ENCODE measurements at regions not wholly inside any gene's neighbourhood (a gene's known extent, or its start where the extent isn't known, plus 50 kb on each side); places are given as distances from the start of the nearest gene placed in this dataset.

- no peak overlapping the region for H3K27ac ChIP-seq
- no peak overlapping the region for H3K4me3 ChIP-seq
- intact Hi-C loops (cut with DNase I; ENCODE audit: low total_unique reads) = no loop called here
- no peak for TF ChIP-seq CTCF (IDR thresholded peaks at IDR 0.05)
- TF ChIP-seq POLR2A (IDR thresholded peaks at IDR 0.05) = no peak
- no peak for DNase-seq
- no peaks in the 10 kb centered on the region for H3K36me3 ChIP-seq (ENCODE audit: low read depth, missing control alignments)
- peaks cover 17% of the 10 kb centered on the region for H3K4me1 ChIP-seq
- no peaks in the 10 kb centered on the region for H3K9me3 ChIP-seq
- H3K27me3 ChIP-seq = no peaks in the 10 kb centered on the region
- 72% methylated on average over 2 of the region's 2 CpGs for WGBS, 2 donors
Measured at GRCh38 chr14:89485264-89485663, 68.2 kb upstream of the FOXN3 start.

GRCh38 chr14:89484051-89484844 lies 67.2 kb upstream of the FOXN3 start:
- intact Hi-C loops (cut with DNase I; ENCODE audit: low total_unique reads) = no loop called here
- 93% methylated on average over 9 of the region's 9 CpGs for WGBS, 2 donors
- peaks cover 7% of the 10 kb centered on the region for H3K4me1 ChIP-seq
- no peak overlapping the region for H3K4me3 ChIP-seq
- TF ChIP-seq CTCF (IDR thresholded peaks at IDR 0.05) (no peak), POLR2A (IDR thresholded peaks at IDR 0.05) (no peak)
- no peak for DNase-seq
- H3K27me3 ChIP-seq = no peaks in the 10 kb centered on the region
- no peaks in the 10 kb centered on the region for H3K9me3 ChIP-seq
- no peak overlapping the region for H3K27ac ChIP-seq
- H3K36me3 ChIP-seq (ENCODE audit: low read depth, missing control alignments) = no peaks in the 10 kb centered on the region

GRCh38 chr14:89481196-89481595 lies 64.2 kb upstream of the FOXN3 start:
- 75 to 80% methylated on average over 11 of the region's 11 CpGs for WGBS, 2 donors
- peaks cover 13% of the 10 kb centered on the region for H3K4me1 ChIP-seq
- H3K27me3 ChIP-seq = no peaks in the 10 kb centered on the region
- TF ChIP-seq POLR2A (IDR thresholded peaks at IDR 0.05) = no peak
- no peak for TF ChIP-seq CTCF (IDR thresholded peaks at IDR 0.05)
- intact Hi-C loops (cut with DNase I; ENCODE audit: low total_unique reads) = no loop called here
- DNase-seq = no peak
- H3K4me3 ChIP-seq = no peak overlapping the region
- no peaks in the 10 kb centered on the region for H3K36me3 ChIP-seq (ENCODE audit: low read depth, missing control alignments)
- H3K9me3 ChIP-seq = no peaks in the 10 kb centered on the region
- no peak overlapping the region for H3K27ac ChIP-seq

- no peak overlapping the region for H3K27ac ChIP-seq
- intact Hi-C loops (cut with DNase I; ENCODE audit: low total_unique reads) = no loop called here
- H3K36me3 ChIP-seq (ENCODE audit: low read depth, missing control alignments) = no peaks in the 10 kb centered on the region
- WGBS, 2 donors = 88 to 92% methylated on average over 6 of the region's 6 CpGs
- H3K4me1 ChIP-seq = peaks cover 13% of the 10 kb centered on the region
- no peak for DNase-seq
- no peaks in the 10 kb centered on the region for H3K27me3 ChIP-seq
- H3K9me3 ChIP-seq = no peaks in the 10 kb centered on the region
- no peak for TF ChIP-seq CTCF (IDR thresholded peaks at IDR 0.05)
- no peak for TF ChIP-seq POLR2A (IDR thresholded peaks at IDR 0.05)
- no peak overlapping the region for H3K4me3 ChIP-seq
Measured at GRCh38 chr14:89480278-89480677, 63.2 kb upstream of the FOXN3 start.

GRCh38 chr14:89479802-89480201 lies 62.8 kb upstream of the FOXN3 start:
- TF ChIP-seq CTCF (IDR thresholded peaks at IDR 0.05) = no peak
- no peak for TF ChIP-seq POLR2A (IDR thresholded peaks at IDR 0.05)
- intact Hi-C loops (cut with DNase I; ENCODE audit: low total_unique reads) = no loop called here
- no peak for DNase-seq
- WGBS, 2 donors = 96 to 98% methylated on average over 6 of the region's 6 CpGs
- Histone ChIP-seq H3K27me3 (no peaks in the 10 kb centered on the region), H3K9me3 (no peaks in the 10 kb centered on the region), H3K27ac (no peak overlapping the region), H3K4me3 (no peak overlapping the region), H3K4me1 (peaks cover 13% of the 10 kb centered on the region), H3K36me3 (ENCODE audit: low read depth, missing control alignments) (no peaks in the 10 kb centered on the region)
